GM12892 (cell line): ENCODE measurements at regions not wholly inside any gene's neighbourhood (a gene's known extent, or its start where the extent isn't known, plus 50 kb on each side); places are given as distances from the start of the nearest gene placed in this dataset.

Experiments used
- POLR2A ChIP-seq: IDR thresholded peaks from 2 replicates; pipeline ENCODE4 v1.6.1; 2011; ENCODE audit warnings: low read depth, low read length, control low read depth
- TAF1 ChIP-seq: IDR thresholded peaks from 2 replicates; pipeline ENCODE4 v1.6.1; 2011; ENCODE audit warnings: low read depth, mild to moderate bottlenecking, control low read depth, low read length, borderline replicate concordance

DNA sequence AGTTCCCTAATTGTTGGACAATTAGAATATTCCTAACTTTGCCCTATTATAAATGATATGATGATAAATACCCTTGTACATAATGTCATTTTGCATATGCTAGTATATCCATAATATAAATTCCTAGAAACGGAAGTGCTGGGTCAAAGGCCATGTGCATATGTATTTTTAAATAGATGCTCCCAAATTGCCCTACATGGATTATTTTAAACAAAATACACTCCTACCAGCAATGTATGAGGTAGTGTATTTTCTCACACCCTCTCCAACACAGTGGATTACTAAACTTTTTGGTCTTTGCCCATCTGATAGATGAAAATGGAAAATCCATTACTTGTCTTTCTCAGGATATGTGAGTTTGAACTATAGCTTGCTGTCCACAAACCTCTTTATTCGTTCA, 385.1 kb upstream of the JARID2 start:
- TF ChIP-seq POLR2A, result no peak
- no peak for TF ChIP-seq TAF1
